Mucosa of stomach (tissue), 1 donor: ENCODE measurements at regions not wholly inside any gene's neighbourhood (a gene's known extent, or its start where the extent isn't known, plus 50 kb on each side); places are given as distances from the start of the nearest gene placed in this dataset.

Source experiments
- H3K27me3 ChIP-seq: one replicate; pipeline ENCODE4 v1.7.0; 2013; ENCODE audit warnings: mild to moderate bottlenecking, low read length; ENCODE audit not compliant: control insufficient read depth, insufficient read depth
- H3K36me3 ChIP-seq: one replicate; pipeline ENCODE4 v1.7.0; 2013; ENCODE audit warnings: low read length; ENCODE audit not compliant: control insufficient read depth, insufficient read depth
- H3K4me1 ChIP-seq: one replicate; pipeline ENCODE4 v1.7.0; 2013; ENCODE audit warnings: mild to moderate bottlenecking, low read length; ENCODE audit not compliant: control insufficient read depth, insufficient read depth
- H3K4me3 ChIP-seq: one replicate; pipeline ENCODE4 v1.7.0; 2013; ENCODE audit warnings: low read length
- H3K9ac ChIP-seq: one replicate; pipeline ENCODE4 v1.7.0; 2013; ENCODE audit warnings: mild to moderate bottlenecking, low read length, moderate library complexity
- H3K9me3 ChIP-seq: one replicate; pipeline ENCODE4 v1.7.0; 2013; ENCODE audit warnings: mild to moderate bottlenecking, low read length, moderate library complexity; ENCODE audit not compliant: control insufficient read depth
- donor health status: Pancreatic carcinoma.

DNA sequence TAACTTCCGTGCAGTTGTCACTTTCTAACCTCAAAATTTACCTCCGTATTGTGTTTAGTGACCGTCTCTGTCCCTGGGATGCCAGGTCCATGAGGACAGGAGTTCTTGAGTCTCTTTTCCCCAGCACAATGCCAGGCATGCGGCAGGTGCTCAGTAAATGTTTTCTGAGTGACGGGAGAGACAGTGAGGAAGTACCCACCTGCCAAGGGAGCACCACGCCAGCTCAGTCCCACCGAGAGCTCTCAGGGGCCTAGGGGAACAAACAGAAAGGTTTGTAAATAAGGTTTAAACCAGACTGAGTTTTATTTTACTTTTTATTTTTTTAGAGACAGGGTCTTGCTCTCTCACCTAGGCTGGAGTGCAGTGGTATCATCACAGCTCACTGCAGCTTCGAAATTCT lies 81.5 kb upstream of the NKX1-1 start:
- Histone ChIP-seq H3K9ac (no peak overlapping the region), H3K4me3 (no peak overlapping the region), H3K9me3 (no peaks in the 10 kb centered on the region), H3K36me3 (no peaks in the 10 kb centered on the region), H3K4me1 (no peaks in the 10 kb centered on the region), H3K27me3 (peaks cover 5% of the 10 kb centered on the region)

DNA sequence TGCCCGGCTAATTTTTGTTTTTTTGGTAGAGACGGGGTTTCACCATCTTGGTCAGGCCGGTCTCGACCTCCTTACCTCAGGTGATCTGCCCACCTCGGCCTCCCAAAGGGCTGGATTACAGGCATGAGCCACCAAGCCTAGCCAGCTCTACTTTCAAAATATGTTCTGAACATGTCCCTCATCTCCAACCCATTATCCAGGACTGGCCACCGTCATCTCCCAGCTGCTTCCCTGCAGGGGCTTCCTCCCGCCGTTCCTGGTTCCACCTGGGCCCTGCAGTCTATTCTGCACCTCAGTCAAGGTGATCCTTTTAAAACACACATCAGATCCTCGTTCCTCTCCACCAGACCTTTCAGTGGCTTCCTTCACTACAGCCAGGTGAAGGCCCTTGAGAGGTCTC lies 80.9 kb upstream of the NKX1-1 start:
- no peak overlapping the region for H3K9ac ChIP-seq
- no peaks in the 10 kb centered on the region for H3K36me3 ChIP-seq
- H3K27me3 ChIP-seq: peaks cover 2% of the 10 kb centered on the region
- H3K4me3 ChIP-seq: no peak overlapping the region
- H3K9me3 ChIP-seq: no peaks in the 10 kb centered on the region
- H3K4me1 ChIP-seq: no peaks in the 10 kb centered on the region

DNA sequence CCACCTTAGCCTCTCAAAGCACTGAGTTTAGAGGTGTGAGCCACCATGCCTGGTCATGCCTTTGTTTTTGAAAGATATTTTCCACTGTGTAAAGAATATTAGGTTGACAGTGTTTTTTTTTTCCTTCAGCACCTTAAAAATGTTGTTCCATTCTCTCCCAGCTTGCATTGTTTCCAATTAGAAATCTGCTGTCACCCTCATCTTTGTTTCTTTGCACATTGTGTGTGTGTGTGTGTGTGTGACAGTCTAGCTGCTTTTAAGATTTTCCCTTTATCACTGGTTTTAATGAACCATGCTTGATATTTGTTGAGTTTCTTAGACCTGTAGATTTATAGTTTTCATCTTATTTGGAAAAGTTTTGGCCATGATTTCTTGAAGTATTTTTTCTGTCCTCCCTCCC lies 79.0 kb upstream of the NKX1-1 start:
- Histone ChIP-seq H3K27me3 (peaks cover 2% of the 10 kb centered on the region), H3K36me3 (no peaks in the 10 kb centered on the region), H3K4me1 (no peaks in the 10 kb centered on the region), H3K9ac (no peak overlapping the region), H3K9me3 (no peaks in the 10 kb centered on the region), H3K4me3 (no peak overlapping the region)

DNA sequence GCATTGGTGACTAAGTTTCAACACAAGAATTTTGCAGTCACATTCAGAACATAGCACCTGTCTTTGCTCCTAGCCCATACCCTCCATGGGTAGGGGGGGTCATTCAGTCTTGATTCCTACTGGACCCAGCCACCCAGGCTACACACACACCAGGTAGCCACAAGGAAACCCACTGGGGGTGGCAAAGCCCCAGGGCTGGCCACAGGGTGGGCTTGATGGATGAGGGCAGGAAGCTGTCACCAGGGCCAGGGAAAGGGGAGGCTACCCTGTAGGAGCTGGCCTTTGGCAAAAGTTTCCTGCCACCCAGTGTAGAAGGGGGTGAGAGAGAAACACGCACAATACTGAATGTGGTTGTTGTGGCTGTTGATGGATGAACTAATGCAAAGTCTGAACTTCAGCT lies 74.5 kb upstream of the NKX1-1 start:
- H3K4me3 ChIP-seq: no peak overlapping the region
- no peak overlapping the region for H3K9ac ChIP-seq
- no peaks in the 10 kb centered on the region for H3K36me3 ChIP-seq
- H3K9me3 ChIP-seq: no peaks in the 10 kb centered on the region
- no peaks in the 10 kb centered on the region for H3K27me3 ChIP-seq
- H3K4me1 ChIP-seq: no peaks in the 10 kb centered on the region

DNA sequence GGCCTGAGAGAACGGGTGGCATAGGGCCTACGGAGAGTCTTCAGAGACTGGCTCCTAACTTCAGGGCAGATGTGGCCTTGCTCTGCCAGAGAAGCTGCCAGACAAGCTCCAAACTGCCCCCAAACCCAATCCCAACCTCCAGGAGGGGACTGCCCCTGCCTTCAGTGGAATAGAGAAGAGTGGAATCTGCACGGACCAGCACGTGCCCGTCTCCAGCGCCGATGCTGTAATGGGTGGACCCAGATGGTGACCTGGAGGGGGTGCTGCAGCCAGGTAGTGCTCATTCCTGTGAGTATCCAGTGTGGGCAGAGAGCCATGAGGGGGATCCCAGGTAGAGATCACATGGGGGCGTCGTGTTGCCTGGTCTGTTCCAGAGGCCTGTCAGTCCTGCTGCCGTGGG lies 73.2 kb upstream of the NKX1-1 start:
- no peak overlapping the region for H3K4me3 ChIP-seq
- no peaks in the 10 kb centered on the region for H3K36me3 ChIP-seq
- no peak overlapping the region for H3K9ac ChIP-seq
- peaks cover 7% of the 10 kb centered on the region for H3K27me3 ChIP-seq
- H3K4me1 ChIP-seq: no peaks in the 10 kb centered on the region
- no peaks in the 10 kb centered on the region for H3K9me3 ChIP-seq

DNA sequence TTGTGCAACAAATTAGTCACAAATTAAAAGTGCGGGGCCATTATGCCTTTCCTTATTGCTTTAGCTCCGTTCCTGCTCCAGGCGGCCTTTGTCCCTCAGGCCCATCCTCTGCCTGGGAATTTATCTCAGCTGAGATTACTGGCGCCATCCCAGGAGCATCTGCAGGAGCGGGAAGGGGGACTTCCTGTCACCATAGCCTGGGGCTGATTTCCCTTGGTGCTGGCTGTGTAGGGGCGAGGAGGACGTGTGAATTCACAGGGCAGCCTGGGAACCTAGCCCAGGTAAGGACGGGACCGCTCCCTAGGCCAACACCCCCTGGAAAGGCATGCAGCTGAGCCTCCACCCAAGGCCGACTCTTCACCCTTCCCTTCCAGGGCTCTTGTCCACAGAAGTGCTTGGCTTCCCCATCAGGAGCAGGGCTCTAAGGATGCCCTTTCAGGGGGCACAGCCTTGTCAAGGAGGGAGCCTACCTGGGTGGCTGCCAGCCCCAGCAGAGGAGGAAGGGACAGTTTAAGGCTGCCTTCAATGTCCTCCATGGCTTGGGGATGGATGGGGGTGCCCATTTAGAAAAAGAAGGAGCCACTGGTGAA lies 72.6 kb upstream of the NKX1-1 start:
- Histone ChIP-seq H3K9ac (no peak overlapping the region), H3K9me3 (no peaks in the 10 kb centered on the region), H3K4me3 (no peak overlapping the region), H3K4me1 (no peaks in the 10 kb centered on the region), H3K36me3 (no peaks in the 10 kb centered on the region), H3K27me3 (peaks cover 11% of the 10 kb centered on the region)

DNA sequence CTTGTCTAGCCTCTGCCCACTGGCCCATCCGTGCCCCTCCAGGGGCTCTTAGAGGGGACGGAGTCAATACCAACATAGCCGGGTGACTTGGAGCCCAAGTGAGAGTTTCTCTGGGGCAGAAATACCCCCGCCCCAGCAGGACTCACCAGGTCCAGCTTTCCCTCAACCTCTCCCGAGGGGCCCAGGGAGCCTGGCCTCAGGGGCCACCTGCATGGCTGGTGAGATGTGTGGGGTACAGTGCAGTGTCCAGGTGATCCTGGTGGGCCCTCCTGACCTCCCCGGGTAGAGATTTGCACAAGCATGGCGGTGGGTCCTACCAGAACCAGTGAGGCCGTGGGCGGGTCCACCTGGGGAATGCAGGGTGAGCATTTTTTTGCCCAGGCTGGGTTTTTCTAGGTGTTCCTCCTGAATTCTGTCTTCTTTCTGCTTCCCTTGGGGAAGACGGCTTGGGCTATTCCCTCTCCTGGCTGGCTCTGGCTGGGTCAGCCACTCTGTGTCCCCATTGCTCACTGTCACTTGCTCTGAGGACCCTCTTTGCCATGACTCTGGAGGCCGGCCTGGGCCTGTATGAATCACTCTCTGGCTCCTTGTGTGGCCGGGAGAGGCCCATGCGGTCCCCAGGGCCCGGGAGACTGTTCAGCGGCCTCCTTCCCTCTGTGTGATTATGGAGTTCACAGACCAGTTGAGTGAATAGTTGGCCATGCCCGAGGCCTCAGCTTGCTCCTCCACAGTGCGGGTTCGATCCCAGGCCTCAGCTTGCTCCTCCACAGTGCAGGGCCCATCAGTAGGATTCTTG lies 71.0 kb upstream of the NKX1-1 start:
- H3K4me1 ChIP-seq: no peaks in the 10 kb centered on the region
- no peaks in the 10 kb centered on the region for H3K36me3 ChIP-seq

DNA sequence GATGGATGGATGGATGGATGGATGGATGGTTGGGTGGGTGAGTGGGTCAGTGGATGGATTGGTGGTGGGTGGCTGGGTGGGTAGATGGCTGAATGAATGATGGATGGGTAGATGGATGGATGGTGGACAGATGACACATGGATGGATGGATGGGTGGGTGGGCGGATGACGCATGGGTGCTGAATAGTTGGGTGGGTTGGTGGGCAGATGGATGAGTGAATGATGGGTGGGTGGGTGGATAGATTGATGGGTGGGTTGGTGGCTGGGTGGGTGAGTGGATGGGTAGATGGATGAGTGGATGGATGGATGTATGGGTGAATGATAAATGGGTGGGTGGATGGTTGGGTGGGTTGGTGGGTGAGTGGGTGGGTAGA lies 69.9 kb upstream of the NKX1-1 start:
- Histone ChIP-seq H3K27me3 (peaks cover 31% of the 10 kb centered on the region), H3K36me3 (no peaks in the 10 kb centered on the region), H3K9ac (no peak overlapping the region), H3K4me3 (no peak overlapping the region), H3K9me3 (no peaks in the 10 kb centered on the region), H3K4me1 (no peaks in the 10 kb centered on the region)

More for the DNA sequence above, 71.0 kb upstream of the NKX1-1 start:
- Histone ChIP-seq H3K9ac (no peak overlapping the region), H3K27me3 (peaks cover 20% of the 10 kb centered on the region), H3K4me3 (no peak overlapping the region), H3K9me3 (no peaks in the 10 kb centered on the region)

DNA sequence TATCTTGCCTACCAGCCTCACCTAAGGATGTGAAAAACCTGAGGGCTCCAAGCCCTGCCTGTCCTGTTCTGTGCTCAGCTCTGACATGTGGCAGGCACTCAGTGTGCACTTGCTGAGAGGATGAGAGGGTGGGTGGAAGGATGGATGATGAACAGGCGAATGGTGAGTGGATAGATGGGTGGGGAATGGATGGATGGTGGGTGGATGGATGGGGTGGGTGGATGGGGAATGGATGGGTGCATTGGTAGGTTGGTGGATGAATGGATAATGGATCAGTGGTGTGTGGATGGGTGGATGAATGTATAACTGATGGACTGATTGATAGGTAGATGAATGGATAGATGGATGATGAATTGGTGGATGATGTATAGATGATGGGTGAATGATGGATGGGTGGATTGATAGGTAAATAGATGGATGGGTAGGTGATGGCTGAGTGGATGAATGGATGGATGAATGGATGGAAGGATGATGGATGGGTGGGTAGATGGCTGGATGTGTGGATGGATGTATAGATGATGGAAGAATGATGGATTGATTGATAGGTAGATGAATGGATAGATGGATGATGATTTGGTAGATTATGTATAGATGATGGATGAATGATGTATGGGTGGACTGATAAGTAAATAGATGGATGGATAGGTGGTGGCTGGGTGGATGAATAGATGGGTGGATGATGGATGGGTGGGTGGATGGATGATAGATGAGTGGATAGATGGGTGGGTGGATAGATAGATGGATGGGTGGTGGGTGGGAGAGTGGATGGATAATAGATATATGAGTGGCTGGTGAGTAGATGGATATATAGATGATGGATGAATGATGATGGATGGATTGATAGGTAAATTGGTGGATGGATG lies 69.3 kb upstream of the NKX1-1 start:
- Histone ChIP-seq H3K9me3 (no peaks in the 10 kb centered on the region), H3K4me1 (no peaks in the 10 kb centered on the region), H3K27me3 (peaks cover 35% of the 10 kb centered on the region), H3K4me3 (no peak overlapping the region), H3K9ac (no peak overlapping the region), H3K36me3 (no peaks in the 10 kb centered on the region)

DNA sequence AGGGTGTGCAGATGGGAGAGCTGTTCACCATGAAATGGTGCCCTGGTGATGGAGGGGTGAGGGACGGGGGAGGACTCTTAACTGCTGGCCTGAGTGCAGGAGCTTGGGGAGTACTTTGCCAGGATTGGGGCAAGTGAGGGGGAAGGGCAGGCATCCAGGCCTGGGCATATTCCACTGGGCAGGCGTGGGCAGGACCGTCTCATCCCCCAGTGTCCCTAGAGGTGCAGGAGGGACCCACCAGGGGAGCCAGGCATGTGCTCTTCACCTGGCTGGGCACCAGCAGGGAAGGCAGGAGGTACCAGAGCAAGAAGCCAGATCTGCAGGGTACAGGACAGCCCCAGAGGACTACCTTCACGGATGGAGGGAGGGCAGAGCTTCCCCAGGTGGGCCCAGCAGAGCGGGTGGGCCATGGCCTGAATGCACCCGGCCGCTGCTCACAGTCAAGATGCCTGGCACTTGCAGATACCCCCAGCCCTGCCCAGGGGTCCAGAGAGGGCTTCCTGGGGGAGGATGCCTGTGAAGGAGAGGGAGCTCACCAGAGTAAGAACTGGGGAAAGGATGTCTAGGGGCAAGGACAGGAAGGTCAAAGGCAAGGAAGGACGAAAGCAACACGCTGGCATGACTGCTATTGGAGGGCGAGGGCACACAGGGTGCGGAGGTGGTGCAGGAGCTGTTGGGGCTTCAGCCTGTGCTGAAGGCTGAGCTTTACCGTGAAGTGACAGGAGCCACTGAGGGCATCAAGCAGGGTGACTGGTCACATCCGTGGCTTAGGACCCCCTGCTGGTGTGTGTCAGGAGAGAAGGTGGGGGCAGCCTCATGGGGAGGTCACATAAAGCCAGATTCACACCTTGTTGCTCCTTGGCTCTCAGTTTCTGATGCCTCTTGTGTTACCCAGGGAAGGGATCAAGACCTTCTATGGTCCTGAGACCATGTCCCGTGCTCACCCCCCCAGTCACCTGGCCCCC lies 68.2 kb upstream of the NKX1-1 start:
- no peak overlapping the region for H3K4me3 ChIP-seq
- H3K36me3 ChIP-seq: no peaks in the 10 kb centered on the region
- no peak overlapping the region for H3K9ac ChIP-seq
- no peaks in the 10 kb centered on the region for H3K4me1 ChIP-seq
- no peaks in the 10 kb centered on the region for H3K9me3 ChIP-seq
- peaks cover 39% of the 10 kb centered on the region for H3K27me3 ChIP-seq

DNA sequence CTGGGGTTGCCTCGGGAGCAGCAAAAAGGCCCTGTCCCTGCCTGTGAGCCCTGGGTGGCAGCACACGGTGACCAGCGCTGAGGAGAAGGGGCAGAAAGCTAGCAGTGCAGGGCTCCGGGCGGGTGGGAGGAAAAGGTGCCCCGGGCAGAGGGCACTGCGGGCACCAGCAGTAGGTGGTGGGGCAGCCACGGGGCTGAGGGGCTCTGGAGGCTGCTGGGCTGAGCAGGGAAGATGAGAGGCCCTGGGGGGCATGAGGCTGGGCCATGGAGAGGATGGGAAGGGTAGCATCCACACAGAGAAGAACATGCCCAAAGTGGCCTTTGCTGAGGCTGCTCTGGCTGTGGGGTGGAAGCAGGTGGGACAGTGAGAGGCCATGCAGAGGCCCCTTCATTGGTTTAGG lies 67.5 kb upstream of the NKX1-1 start:
- H3K4me3 ChIP-seq: no peak overlapping the region
- H3K9ac ChIP-seq: no peak overlapping the region
- H3K36me3 ChIP-seq: no peaks in the 10 kb centered on the region
- H3K4me1 ChIP-seq: no peaks in the 10 kb centered on the region
- H3K9me3 ChIP-seq: no peaks in the 10 kb centered on the region
- peaks cover 39% of the 10 kb centered on the region for H3K27me3 ChIP-seq
